ENCODE measurements at regions not wholly inside any gene's neighbourhood (a gene's known extent, or its start where the extent isn't known, plus 50 kb on each side); places are given as distances from the start of the nearest gene placed in this dataset.
"Not testable (repeated sequence)": the region's sequence is repeated elsewhere in the genome, so short reads cannot be mapped to it uniquely, and the experiment has no call there.

DNA sequence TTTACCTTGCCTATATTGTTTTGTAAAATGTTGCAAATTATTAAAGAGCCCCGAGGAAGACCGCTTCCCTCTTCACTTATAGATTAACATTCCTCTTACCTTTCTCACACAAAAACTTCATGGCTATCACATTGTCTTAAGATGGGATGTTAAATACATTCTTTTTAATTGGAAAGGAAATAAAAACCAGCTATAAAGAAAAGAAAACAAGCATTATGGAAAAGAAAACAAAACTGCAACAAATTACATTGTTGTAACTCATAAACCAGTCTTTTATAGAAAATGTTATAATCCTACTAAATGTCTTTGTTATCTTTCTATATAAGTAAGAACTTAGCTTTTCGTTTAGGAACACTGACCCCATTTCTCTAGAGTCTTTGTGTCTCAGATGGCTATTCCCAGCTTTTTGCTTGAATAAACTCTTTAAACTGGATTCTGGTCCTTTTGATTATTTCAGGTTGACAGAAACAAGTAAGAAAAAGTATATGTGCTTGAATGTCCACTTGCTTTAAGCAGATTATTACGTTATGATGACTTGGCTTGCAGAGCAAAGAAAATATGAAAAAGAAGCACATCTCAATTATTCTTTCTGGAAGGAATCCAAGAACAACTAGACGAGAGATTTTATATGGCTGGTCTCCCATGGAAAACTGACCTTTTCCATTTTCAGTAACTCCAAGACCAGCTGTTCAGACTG is 128.2 kb downstream of the AKR1D1 start:
- H3K27ac Mint-ChIP-seq: no peak overlapping the region

DNA sequence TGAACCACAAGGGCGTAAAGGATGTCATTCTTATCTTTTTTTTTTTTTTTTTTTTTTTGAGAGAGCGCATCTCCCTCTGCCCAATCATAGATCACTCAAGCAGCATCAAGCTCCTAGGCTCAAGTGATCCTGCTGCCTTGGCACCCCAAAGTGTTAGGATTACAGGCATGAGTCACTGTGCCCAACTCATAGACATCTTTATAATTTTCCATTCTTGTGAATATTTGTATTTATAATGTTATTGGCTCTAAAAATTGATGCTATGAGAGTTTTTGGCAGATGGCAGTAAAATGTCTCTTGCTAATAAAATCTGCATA is 128.7 kb downstream of the AKR1D1 start:
- CTCF ChIA-PET: no interaction called here
- Mint-ChIP-seq H3K36me3 (no peaks in the 10 kb centered on the region), H3K4me1 (no peaks in the 10 kb centered on the region), H3K4me3 (no peak overlapping the region), H3K27ac (no peak overlapping the region), H3K27me3 (no peaks in the 10 kb centered on the region), H3K9me3 (no peaks in the 10 kb centered on the region)
- no peak for DNase-seq

More for the DNA sequence above, 128.2 kb downstream of the AKR1D1 start:
- H3K9me3 Mint-ChIP-seq: no peaks in the 10 kb centered on the region
- no peaks in the 10 kb centered on the region for H3K4me1 Mint-ChIP-seq
- no peak for DNase-seq
- H3K36me3 Mint-ChIP-seq: no peaks in the 10 kb centered on the region
- CTCF ChIA-PET: no interaction called here
- no peaks in the 10 kb centered on the region for H3K27me3 Mint-ChIP-seq
- H3K4me3 Mint-ChIP-seq: no peak overlapping the region

DNA sequence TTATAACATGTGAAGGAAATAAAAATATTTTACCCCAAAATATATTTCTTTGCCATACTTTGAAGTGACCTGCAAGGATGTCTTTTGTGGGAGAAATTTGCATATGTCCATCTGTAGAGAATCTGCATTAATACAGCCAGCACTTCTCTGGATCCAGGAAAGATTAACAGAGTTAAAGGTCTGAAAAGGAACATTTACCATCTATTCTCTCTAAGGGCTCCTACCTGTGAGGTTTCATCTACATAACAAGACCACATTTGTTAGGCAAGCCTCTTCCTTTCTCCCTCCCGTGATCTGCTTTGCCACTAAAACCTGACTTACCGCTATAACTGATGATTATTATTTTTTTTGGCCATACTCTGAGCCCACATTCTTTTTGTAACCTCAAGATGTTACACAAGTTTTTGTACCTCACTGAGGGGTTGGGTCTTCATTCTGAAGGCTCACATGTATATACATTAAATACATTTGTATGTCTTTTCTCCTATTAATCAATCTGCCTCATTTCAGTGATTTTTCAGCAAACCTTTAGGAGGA is 129.4 kb downstream of the AKR1D1 start:
- Mint-ChIP-seq H3K36me3 (no peaks in the 10 kb centered on the region), H3K4me1 (no peaks in the 10 kb centered on the region), H3K27ac (no peak overlapping the region), H3K9me3 (no peaks in the 10 kb centered on the region), H3K27me3 (no peaks in the 10 kb centered on the region), H3K4me3 (no peak overlapping the region)
- no peak for DNase-seq
- CTCF ChIA-PET: no interaction called here

GRCh38 chr7:138207555-138207971 is 131.3 kb downstream of the AKR1D1 start:
- Mint-ChIP-seq H3K27ac (no peak overlapping the region), H3K9me3 (no peaks in the 10 kb centered on the region), H3K4me1 (no peaks in the 10 kb centered on the region), H3K27me3 (no peaks in the 10 kb centered on the region), H3K4me3 (no peak overlapping the region), H3K36me3 (no peaks in the 10 kb centered on the region)
- CTCF ChIA-PET: no interaction called here
- no peak for DNase-seq

GRCh38 chr7:138208142-138208570 is 131.9 kb downstream of the AKR1D1 start:
- CTCF ChIA-PET: no interaction called here
- Mint-ChIP-seq H3K27ac (no peak overlapping the region), H3K9me3 (no peaks in the 10 kb centered on the region), H3K27me3 (no peaks in the 10 kb centered on the region), H3K4me1 (no peaks in the 10 kb centered on the region), H3K36me3 (no peaks in the 10 kb centered on the region), H3K4me3 (no peak overlapping the region)
- DNase-seq: no peak

DNA sequence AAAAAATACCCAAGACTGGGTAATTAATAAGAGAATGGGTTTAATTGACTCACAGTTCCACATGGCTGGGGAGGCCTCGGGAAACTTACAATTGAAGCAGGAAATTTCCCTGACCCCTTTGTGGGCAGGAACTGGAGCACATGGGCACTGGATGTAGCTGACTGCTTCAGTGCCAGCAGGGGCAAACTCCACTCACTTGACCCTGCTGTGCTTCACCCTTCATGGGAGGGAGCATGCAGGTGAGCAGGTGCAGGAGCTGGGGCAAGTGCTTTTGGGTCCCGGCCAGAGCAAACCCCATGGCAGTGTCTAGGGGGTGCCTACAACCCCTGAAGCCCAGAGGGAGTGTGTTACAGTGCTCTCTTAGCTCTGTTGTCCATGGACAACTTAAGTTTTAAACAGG is 132.6 kb downstream of the AKR1D1 start:
- Mint-ChIP-seq H3K27ac (no peak overlapping the region), H3K27me3 (no peaks in the 10 kb centered on the region), H3K4me1 (no peaks in the 10 kb centered on the region), H3K36me3 (no peaks in the 10 kb centered on the region), H3K4me3 (no peak overlapping the region), H3K9me3 (no peaks in the 10 kb centered on the region)
- CTCF ChIA-PET: no interaction called here
- DNase-seq: no peak

GRCh38 chr7:138212314-138212713 is 136.1 kb downstream of the AKR1D1 start:
- Mint-ChIP-seq H3K4me3 (no peak overlapping the region), H3K4me1 (no peaks in the 10 kb centered on the region), H3K27ac (no peak overlapping the region), H3K36me3 (no peaks in the 10 kb centered on the region), H3K9me3 (no peaks in the 10 kb centered on the region), H3K27me3 (no peaks in the 10 kb centered on the region)
- CTCF ChIA-PET: no interaction called here
- DNase-seq: no peak

DNA sequence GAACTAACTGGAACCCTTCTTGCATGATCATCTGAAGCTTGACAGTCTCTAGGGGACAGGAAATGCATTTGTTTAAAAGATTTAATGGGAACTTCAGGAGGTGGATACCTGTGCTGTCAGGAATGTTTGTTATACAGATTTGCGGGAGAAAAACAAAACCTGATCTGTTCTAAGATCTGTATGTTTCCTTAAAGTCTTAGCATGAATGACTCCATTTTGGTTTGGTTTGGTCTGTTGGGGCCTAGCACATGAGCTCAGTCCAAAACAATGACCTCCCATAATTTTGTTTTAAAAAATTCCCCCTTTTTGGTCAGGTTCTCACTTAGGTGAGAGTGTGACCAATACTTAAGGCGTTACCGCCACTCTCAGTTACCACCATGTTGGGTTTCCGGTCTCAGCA is 138.7 kb downstream of the AKR1D1 start:
- no peak overlapping the region for H3K4me3 Mint-ChIP-seq
- CTCF ChIA-PET: no interaction called here
- no peaks in the 10 kb centered on the region for H3K4me1 Mint-ChIP-seq
- no peaks in the 10 kb centered on the region for H3K27me3 Mint-ChIP-seq
- no peak overlapping the region for H3K27ac Mint-ChIP-seq
- no peaks in the 10 kb centered on the region for H3K36me3 Mint-ChIP-seq
- H3K9me3 Mint-ChIP-seq: peaks cover 3% of the 10 kb centered on the region
- no peak for DNase-seq

GRCh38 chr7:138220321-138220720 is 144.1 kb downstream of the AKR1D1 start:
- H3K27ac Mint-ChIP-seq, CTCF ChIA-PET: not testable (repeated sequence)

GRCh38 chr7:138221388-138221787 is 145.1 kb downstream of the AKR1D1 start:
- CTCF ChIA-PET, H3K4me3 Mint-ChIP-seq, H3K36me3 Mint-ChIP-seq, H3K4me1 Mint-ChIP-seq, DNase-seq, H3K27ac Mint-ChIP-seq, H3K27me3 Mint-ChIP-seq: not testable (repeated sequence)
- H3K9me3 Mint-ChIP-seq: peaks cover 16% of the 10 kb centered on the region

More at GRCh38 chr7:138220321-138220720, 144.1 kb downstream of the AKR1D1 start:
- H3K36me3 Mint-ChIP-seq, H3K4me1 Mint-ChIP-seq, H3K27me3 Mint-ChIP-seq, H3K4me3 Mint-ChIP-seq, DNase-seq: not testable (repeated sequence)
- H3K9me3 Mint-ChIP-seq: peaks cover 16% of the 10 kb centered on the region

- no peaks in the 10 kb centered on the region for H3K4me1 Mint-ChIP-seq
- no peak overlapping the region for H3K4me3 Mint-ChIP-seq
- peaks cover 3% of the 10 kb centered on the region for H3K27me3 Mint-ChIP-seq
- no peaks in the 10 kb centered on the region for H3K36me3 Mint-ChIP-seq
- no peak overlapping the region for H3K27ac Mint-ChIP-seq
- H3K9me3 Mint-ChIP-seq: peaks cover 15% of the 10 kb centered on the region
- DNase-seq: no peak
- CTCF ChIA-PET: interaction anchor here (0.5 kb wide), 1 partner anchor 54 kb away, joined by 3 read pairs; no protein-coding TSS in a partner anchor
Measured at GRCh38 chr7:138223402-138223879, 147.2 kb downstream of the AKR1D1 start.

DNA sequence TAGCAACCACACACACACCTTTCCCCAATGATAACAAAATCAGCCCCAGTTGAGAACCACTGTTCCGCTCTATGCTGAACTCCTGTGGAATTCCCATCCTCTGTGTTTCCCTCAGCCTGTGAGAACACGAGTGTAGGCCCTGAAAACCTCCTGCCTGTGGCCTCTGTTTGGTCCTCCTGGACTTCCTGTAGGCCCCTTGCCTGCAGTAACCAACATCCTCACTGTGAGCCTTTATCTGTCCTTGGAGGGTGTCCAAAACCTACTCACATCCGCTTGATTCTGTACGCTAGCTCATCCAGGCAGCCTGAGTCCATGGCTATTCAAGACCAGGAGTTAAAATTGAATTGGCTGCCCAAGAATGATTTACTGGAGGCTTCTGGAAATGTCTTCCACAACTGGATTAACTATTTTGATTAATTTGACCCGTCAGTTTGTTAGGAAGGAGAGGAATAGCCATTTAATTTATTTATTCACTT is 149.8 kb downstream of the AKR1D1 start:
- DNase-seq: no peak
- H3K9me3 Mint-ChIP-seq: peaks cover 10% of the 10 kb centered on the region
- H3K4me1 Mint-ChIP-seq: no peaks in the 10 kb centered on the region
- CTCF ChIA-PET: no interaction called here
- no peaks in the 10 kb centered on the region for H3K36me3 Mint-ChIP-seq
- H3K4me3 Mint-ChIP-seq: no peak overlapping the region
- H3K27me3 Mint-ChIP-seq: peaks cover 3% of the 10 kb centered on the region
- H3K27ac Mint-ChIP-seq: no peak overlapping the region

DNA sequence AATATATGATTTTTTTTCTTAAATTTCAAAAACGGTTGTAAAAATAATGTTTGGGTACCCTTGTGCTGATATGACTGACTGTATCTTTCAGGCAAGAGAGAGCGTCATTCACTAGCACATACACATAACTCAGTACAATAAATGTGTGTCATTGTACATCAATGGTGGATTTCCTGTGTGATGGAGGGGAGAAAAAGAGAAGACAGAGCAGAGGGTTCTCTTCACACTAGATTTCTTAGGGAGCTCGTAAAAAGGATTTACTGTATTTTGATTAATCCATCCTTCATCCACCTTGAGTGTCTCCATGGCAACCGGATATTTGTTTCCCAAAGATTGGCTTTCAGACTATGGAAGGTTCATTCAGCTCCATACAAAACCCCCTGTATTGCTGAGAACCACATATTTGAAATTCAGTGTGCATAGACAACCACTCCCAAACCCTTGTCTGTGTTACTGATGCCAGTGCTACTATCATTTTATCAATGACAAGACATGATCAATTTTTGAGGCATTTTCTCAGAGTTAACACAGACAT is 150.6 kb downstream of the AKR1D1 start:
- Mint-ChIP-seq H3K4me3 (no peak overlapping the region), H3K36me3 (no peaks in the 10 kb centered on the region), H3K27ac (no peak overlapping the region), H3K4me1 (no peaks in the 10 kb centered on the region), H3K9me3 (peaks cover 3% of the 10 kb centered on the region), H3K27me3 (no peaks in the 10 kb centered on the region)
- DNase-seq: no peak
- CTCF ChIA-PET: no interaction called here

DNA sequence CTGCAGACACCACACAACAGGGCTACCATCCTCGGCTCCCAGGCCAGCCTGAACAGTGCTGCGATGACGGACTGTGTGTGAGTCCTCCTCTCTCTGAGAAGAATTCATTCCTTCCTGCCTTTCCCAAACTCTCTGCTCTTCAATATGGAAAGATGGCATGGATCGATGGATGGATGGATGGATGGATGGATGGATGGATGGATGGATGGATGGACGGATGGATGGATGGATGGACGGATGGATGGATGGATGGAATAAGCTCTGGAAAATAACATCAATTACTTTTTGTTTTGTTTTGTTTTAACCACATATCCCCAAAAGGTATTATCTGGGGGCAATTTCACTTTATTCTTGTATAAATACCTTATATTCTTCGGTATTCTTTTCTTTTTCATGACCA is 151.9 kb downstream of the AKR1D1 start:
- CTCF ChIA-PET: no interaction called here
- no peaks in the 10 kb centered on the region for H3K27me3 Mint-ChIP-seq
- no peak overlapping the region for H3K27ac Mint-ChIP-seq
- H3K4me3 Mint-ChIP-seq: no peak overlapping the region
- no peak for DNase-seq
- no peaks in the 10 kb centered on the region for H3K36me3 Mint-ChIP-seq
- no peaks in the 10 kb centered on the region for H3K4me1 Mint-ChIP-seq
- H3K9me3 Mint-ChIP-seq: peaks cover 4% of the 10 kb centered on the region

DNA sequence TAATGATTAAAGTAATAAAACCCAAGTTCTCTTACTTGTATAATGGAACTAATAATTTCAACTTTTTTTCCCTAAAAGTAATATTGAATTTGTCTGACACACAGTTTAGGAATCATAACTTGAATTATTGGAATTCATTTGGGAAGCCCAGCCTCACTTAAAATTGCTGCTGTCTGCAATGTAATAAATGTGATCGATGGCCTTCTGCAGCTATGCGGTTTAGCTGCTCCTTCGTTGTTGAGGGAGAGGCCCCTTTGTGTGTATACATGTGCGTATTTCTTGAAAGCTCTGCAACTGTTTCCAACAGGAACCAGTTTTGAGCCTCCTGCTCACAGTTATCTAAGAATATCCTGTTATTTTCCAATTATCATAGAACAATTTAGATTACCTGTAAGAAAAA is 152.5 kb downstream of the AKR1D1 start:
- H3K27ac Mint-ChIP-seq: no peak overlapping the region
- no peaks in the 10 kb centered on the region for H3K36me3 Mint-ChIP-seq
- H3K27me3 Mint-ChIP-seq: no peaks in the 10 kb centered on the region
- no peaks in the 10 kb centered on the region for H3K4me1 Mint-ChIP-seq
- CTCF ChIA-PET: no interaction called here
- no peak for DNase-seq
- H3K9me3 Mint-ChIP-seq: peaks cover 5% of the 10 kb centered on the region
- no peak overlapping the region for H3K4me3 Mint-ChIP-seq
